ENCODE measurements at regions not wholly inside any gene's neighbourhood (a gene's known extent, or its start where the extent isn't known, plus 50 kb on each side); places are given as distances from the start of the nearest gene placed in this dataset.

DNA sequence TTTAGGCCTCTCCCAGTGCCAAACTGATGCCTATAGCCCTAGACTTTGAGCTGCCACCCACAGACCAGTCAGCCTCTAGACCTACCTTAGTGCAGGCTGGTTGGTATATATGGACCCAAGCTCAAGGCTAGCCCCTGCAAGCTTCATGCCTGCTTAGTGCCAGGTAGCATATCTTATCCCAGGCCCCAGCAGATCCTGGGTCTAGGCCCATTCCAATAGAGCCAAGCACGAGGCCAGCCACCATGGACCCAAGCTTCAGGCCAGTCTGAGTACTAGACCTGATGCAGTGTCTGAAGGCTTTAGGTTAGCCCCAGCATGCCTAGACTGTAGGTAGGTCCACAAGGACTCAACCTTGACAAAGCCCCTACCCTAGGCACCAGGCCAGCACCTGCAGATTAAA lies 1081.7 kb downstream of the JRKL start:
- WGBS (ENCODE audit: insufficient coverage, low coverage, missing lambda C conversion rate): 0% methylated on average over 1 of the region's 1 CpG
- no peak for ATAC-seq
- CTCF ChIA-PET (ENCODE audit: low intra/inter-chr PET ratio): no interaction called here
- FAIRE-seq: no peak
- BruUV-seq (replicated peaks): no TSS peak
- Histone ChIP-seq H3K9me3 (replicated peaks; ENCODE audit: control insufficient read depth, insufficient read depth, low read depth, low read length) (0 out of 2 replicates have a peak, but pooled peaks cover 3% of the 10 kb centered on the region), H2AFZ (ENCODE audit: low read depth, low read length) (no peak overlapping the region), H3K79me2 (ENCODE audit: control insufficient read depth, insufficient read depth, low read length) (no peaks in the 10 kb centered on the region), H3K27ac (ENCODE audit: extremely low read depth, low read depth, low read length) (no peak overlapping the region), H3K9me1 (ENCODE audit: control insufficient read depth, insufficient read depth, low read length) (no peaks in the 10 kb centered on the region), H3K9ac (ENCODE audit: insufficient read depth in 1 of 2, low read depth in 2 of 2, low read length in 2 of 2) (no peak overlapping the region), H3K4me3 (no peak overlapping the region), H3K4me2 (ENCODE audit: insufficient read depth, low read length) (no peak overlapping the region), H4K20me1 (replicated peaks; ENCODE audit: control insufficient read depth, insufficient read depth, low read length) (no peaks in the 10 kb centered on the region), H3K27me3 (ENCODE audit: control insufficient read depth in 2 of 2, insufficient read depth in 2 of 2, low read length in 2 of 2) (no peaks in the 10 kb centered on the region), H3K36me3 (ENCODE audit: control insufficient read depth, insufficient read depth, low read length) (no peaks in the 10 kb centered on the region), H3K4me1 (replicated peaks in 1 of 2; ENCODE audit: control insufficient read depth in 2 of 2, insufficient read depth in 2 of 2, low read length in 2 of 2) (no peaks in the 10 kb centered on the region)
- intact Hi-C loops (cut with micrococcal nuclease): no loop called here
- DNase-seq (ENCODE audit: extremely low read depth in 1 of 4, low spot score in 3 of 4): no peak
- in situ Hi-C loops (cut with MboI): no loop called here
- POLR2A ChIA-PET: no interaction called here
- no peak for TF ChIP-seq RAD51 (IDR thresholded peaks at IDR 0.05; ENCODE audit: borderline replicate concordance, low read depth)
- no peak for TF ChIP-seq PPARD (CRISPR knock-in tag; IDR thresholded peaks at IDR 0.05)
- no peak for TF ChIP-seq PYGO2 (tag; IDR thresholded peaks at IDR 0.05)
- TF ChIP-seq, protein P1, sequence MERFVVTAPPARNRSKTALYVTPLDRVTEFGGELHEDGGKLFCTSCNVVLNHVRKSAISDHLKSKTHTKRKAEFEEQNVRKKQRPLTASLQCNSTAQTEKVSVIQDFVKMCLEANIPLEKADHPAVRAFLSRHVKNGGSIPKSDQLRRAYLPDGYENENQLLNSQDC (CRISPR knock-in tag; IDR thresholded peaks at IDR 0.05): no peak
- TF ChIP-seq, protein P2, sequence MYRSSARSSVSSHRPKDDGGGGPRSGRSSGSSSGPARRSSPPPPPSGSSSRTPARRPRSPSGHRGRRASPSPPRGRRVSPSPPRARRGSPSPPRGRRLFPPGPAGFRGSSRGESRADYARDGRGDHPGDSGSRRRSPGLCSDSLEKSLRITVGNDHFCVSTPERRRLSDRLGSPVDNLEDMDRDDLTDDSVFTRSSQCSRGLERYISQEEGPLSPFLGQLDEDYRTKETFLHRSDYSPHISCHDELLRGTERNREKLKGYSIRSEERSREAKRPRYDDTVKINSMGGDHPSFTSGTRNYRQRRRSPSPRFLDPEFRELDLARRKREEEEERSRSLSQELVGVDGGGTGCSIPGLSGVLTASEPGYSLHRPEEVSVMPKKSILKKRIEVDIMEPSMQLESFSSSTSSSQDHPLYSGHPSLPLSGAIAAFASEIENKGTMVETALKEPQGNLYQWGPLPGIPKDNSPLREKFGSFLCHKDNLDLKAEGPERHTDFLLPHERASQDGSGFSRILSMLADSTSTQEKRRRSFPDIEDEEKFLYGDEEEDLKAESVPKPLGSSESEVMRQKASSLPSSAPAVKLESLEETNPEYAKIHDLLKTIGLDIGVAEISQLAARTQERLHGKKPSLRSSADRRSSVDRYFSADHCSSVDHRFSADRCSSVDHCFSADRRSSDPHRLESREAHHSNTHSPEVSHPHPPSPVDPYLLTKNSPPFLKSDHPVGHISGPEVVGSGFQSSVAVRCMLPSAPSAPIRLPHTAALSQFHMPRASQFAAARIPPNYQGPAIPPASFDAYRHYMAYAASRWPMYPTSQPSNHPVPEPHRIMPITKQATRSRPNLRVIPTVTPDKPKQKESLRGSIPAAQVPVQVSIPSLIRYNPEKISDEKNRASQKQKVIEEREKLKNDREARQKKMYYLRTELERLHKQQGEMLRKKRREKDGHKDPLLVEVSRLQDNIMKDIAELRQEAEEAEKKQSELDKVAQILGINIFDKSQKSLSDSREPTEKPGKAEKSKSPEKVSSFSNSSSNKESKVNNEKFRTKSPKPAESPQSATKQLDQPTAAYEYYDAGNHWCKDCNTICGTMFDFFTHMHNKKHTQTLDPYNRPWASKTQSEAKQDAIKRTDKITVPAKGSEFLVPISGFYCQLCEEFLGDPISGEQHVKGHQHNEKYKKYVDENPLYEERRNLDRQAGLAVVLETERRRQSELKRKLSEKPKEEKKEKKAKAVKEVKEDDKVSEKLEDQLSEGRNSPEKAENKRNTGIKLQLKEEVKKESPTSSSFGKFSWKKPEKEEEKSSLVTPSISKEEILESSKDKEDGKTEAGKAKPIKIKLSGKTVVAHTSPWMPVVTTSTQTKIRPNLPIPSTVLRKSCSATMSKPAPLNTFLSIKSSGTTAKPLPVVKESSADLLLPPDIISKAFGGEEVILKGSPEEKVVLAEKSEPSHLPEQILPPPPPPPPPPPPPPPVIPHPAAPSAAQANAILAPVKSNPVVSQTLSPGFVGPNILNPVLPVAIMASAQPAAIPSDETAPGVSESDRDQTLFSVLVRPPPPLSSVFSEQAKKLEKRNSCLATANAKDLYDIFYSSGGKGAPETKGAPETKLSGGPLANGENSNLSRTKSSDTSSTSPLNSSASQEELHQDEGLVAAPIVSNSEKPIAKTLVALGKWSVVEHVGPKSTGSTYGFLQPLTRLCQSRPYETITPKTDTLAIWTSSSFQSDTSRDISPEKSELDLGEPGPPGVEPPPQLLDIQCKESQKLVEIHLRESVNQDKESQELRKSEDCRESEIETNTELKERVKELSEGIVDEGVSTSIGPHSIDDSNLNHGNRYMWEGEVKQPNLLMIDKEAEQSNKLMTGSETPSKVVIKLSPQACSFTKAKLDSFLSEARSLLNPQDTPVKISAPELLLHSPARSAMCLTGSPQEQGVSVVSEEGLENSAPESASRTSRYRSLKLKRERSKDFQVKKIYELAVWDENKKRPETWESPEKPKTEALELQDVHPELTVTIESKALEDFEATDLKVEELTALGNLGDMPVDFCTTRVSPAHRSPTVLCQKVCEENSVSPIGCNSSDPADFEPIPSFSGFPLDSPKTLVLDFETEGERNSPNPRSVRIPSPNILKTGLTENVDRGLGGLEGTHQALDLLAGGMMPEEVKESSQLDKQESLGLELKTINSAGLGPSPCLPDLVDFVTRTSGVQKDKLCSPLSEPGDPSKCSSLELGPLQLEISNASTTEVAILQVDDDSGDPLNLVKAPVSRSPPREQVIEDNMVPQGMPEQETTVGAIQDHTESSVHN (IDR thresholded peaks at IDR 0.05; ENCODE audit: borderline replicate concordance in 1 of 2, low read depth in 1 of 2): no peak
- no peak for TF ChIP-seq STAG1 (CRISPR knock-in tag; IDR thresholded peaks at IDR 0.05; ENCODE audit: borderline replicate concordance)
- TF ChIP-seq PHTF2 (CRISPR knock-in tag; IDR thresholded peaks at IDR 0.05): no peak
- TF ChIP-seq ZSCAN29 (IDR thresholded peaks at IDR 0.05): no peak
- TF ChIP-seq SUPT5H (IDR thresholded peaks at IDR 0.05): no peak
- no peak for TF ChIP-seq SNIP1 (IDR thresholded peaks at IDR 0.05; ENCODE audit: low read depth)
- no peak for TF ChIP-seq ARHGAP35 (IDR thresholded peaks at IDR 0.05; ENCODE audit: partially characterized antibody)
- no peak for TF ChIP-seq ZNF324 (CRISPR knock-in tag; IDR thresholded peaks at IDR 0.05)
- TF ChIP-seq ZBTB8A (IDR thresholded peaks at IDR 0.05; ENCODE audit: partially characterized antibody): no peak
- TF ChIP-seq, protein P3, sequence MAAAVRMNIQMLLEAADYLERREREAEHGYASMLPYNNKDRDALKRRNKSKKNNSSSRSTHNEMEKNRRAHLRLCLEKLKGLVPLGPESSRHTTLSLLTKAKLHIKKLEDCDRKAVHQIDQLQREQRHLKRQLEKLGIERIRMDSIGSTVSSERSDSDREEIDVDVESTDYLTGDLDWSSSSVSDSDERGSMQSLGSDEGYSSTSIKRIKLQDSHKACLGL (CRISPR knock-in tag; IDR thresholded peaks at IDR 0.05; ENCODE audit: borderline replicate concordance, poor library complexity, severe bottlenecking): no peak

Measured in K562 (cell line).